CD4-positive, CD25-positive, alpha-beta regulatory T cell (primary cell): ENCODE measurements at regions not wholly inside any gene's neighbourhood (a gene's known extent, or its start where the extent isn't known, plus 50 kb on each side); places are given as distances from the start of the nearest gene placed in this dataset.

ENCODE experiments used
- ATAC-seq, 2 donors: fragments of 150-1000 bp; cut with Tn5 transposase; one replicate each; pipeline ENCODE4 v1.10.0; 2021; ENCODE audit warnings: low read depth in 2 of 2, moderate number of reproducible peaks in 2 of 2, moderate library complexity in 1 of 2
- DNase-seq, 3 donors: peaks; one replicate each; pipeline versions ENCODE4 v3.0.0 to v3.0.0-alpha.2; 2012 to 2022; ENCODE audit warnings: mixed read lengths in 1 of 3
- H3K27ac ChIP-seq: one replicate; pipeline ENCODE4 v1.7.0; 2013; ENCODE audit warnings: mild to moderate bottlenecking, low read length; ENCODE audit not compliant: insufficient read depth, poor library complexity, severe bottlenecking
- H3K27me3 ChIP-seq: one replicate; pipeline ENCODE4 v1.7.0; 2013; ENCODE audit warnings: low read length; ENCODE audit not compliant: control insufficient read depth, insufficient read depth
- H3K36me3 ChIP-seq: one replicate; pipeline ENCODE4 v1.7.0; 2013; ENCODE audit warnings: mild to moderate bottlenecking, low read length, moderate library complexity; ENCODE audit not compliant: control insufficient read depth, insufficient read depth
- H3K4me1 ChIP-seq: 2 replicates; pipeline ENCODE4 v1.7.0; 2013; ENCODE audit warnings: mild to moderate bottlenecking, low read length; ENCODE audit not compliant: insufficient read depth, control insufficient read depth, poor library complexity, severe bottlenecking
- H3K4me3 ChIP-seq: one replicate; pipeline ENCODE4 v1.7.0; 2013; ENCODE audit warnings: low read depth, mild to moderate bottlenecking, low read length, moderate library complexity
- H3K9me3 ChIP-seq, 2 experiments: 1 replicate in 1 of 2; 2 replicates in 1 of 2; pipeline ENCODE4 v1.7.0; 2013; ENCODE audit warnings: low read length in 2 of 2, mild to moderate bottlenecking in 1 of 2, moderate library complexity in 1 of 2; ENCODE audit not compliant: control insufficient read depth in 2 of 2
- H3K27ac Mint-ChIP-seq, 3 donors: one replicate each; pipeline ENCODE4 v1.8.0; 2020 to 2022; ENCODE audit warnings: mild to moderate bottlenecking in 3 of 3, mixed read lengths in 3 of 3, moderate library complexity in 2 of 3
- H3K27me3 Mint-ChIP-seq: one replicate; pipeline ENCODE4 v1.8.0; 2022; ENCODE audit warnings: mild to moderate bottlenecking, mixed read lengths
- H3K36me3 Mint-ChIP-seq: one replicate; pipeline ENCODE4 v1.8.0; 2020; ENCODE audit warnings: mixed read lengths
- H3K4me1 Mint-ChIP-seq, 4 donors: one replicate each; pipeline ENCODE4 v1.8.0; 2020 to 2022; ENCODE audit warnings: mixed read lengths in 4 of 4, mild to moderate bottlenecking in 1 of 4
- H3K4me3 Mint-ChIP-seq, 4 donors: one replicate each; pipeline ENCODE4 v1.8.0; 2020 to 2022; ENCODE audit warnings: mild to moderate bottlenecking in 4 of 4, mixed read lengths in 4 of 4, moderate library complexity in 3 of 4
- H3K9me3 Mint-ChIP-seq, 7 donors: one replicate each; pipeline ENCODE4 v1.8.0; 2020 to 2022; ENCODE audit warnings: mixed read lengths in 7 of 7, mild to moderate bottlenecking in 3 of 7, moderate library complexity in 2 of 7

DNA sequence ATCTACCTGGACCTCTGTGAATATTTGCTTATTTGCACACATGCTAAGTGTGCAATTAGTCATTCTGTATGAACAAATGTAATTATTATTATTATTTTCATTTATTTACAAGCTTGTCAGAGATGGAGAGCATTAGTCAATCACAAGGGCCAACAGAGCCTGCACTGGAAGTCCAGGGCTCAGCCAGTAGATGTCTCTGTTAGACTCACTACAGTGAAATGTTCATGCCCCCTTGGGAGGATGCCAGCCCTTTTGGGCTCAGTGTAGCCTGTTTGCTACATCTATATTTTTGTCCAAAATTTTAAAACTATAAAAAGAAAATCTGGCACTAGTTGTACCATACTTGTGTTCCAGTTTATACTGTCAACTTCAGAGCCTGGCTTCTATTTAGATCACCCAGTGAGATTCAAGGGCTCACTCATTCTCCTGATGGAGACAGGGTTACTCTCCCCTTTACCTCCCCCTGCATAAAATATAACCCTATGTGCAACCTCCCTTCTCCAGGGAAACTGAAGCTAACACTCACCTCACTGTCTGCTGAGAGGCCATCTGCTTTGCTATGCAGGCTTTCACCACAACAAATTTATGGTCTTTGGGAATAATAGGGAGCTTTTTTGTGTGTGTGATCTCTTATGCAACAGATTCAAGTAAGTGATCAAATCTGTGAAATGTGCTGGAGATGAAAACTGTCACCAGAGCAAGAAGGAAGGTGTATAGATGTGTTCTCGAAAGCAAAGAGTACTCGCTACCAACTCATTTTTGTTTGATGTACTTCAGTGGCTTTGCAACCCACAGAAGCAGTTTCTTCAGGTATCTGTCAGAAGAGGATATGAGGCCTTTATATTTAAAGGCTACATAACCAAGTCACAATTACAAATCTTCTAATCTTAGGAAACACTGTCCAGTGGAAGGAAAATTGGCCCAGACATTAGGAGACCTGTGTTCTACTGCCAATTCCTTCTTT, 99.9 kb upstream of the TLE4 start:
- peaks cover 0 to 16% (median 10%) of the 10 kb centered on the region in 4 donors for H3K4me1 Mint-ChIP-seq
- Histone ChIP-seq H3K27ac (no peak overlapping the region), H3K27me3 (no peaks in the 10 kb centered on the region), H3K4me1 (no peaks in the 10 kb centered on the region), H3K9me3 (no peaks in the 10 kb centered on the region), H3K4me3 (no peak overlapping the region), H3K36me3 (no peaks in the 10 kb centered on the region)
- ATAC-seq (no peak), DNase-seq (peak in 2 of 3 donors; percentile 13 to 17)
- H3K4me3 Mint-ChIP-seq = no peak overlapping the region
- H3K9me3 Mint-ChIP-seq = no peaks in the 10 kb centered on the region
- no peaks in the 10 kb centered on the region for H3K27me3 Mint-ChIP-seq
- H3K27ac Mint-ChIP-seq = peak overlapping the region in 1 of 3 donors; percentile 5
- no peaks in the 10 kb centered on the region for H3K36me3 Mint-ChIP-seq

GRCh38 chr9:79473704-79474103, 98.1 kb upstream of the TLE4 start:
- no peaks in the 10 kb centered on the region for H3K27me3 ChIP-seq
- H3K9me3 Mint-ChIP-seq = no peaks in the 10 kb centered on the region
- ATAC-seq (no peak), DNase-seq (no peak)
- no peaks in the 10 kb centered on the region for H3K4me1 ChIP-seq
- H3K36me3 ChIP-seq = no peaks in the 10 kb centered on the region
- H3K27ac Mint-ChIP-seq = no peak overlapping the region
- no peak overlapping the region for H3K4me3 ChIP-seq
- H3K27me3 Mint-ChIP-seq = no peaks in the 10 kb centered on the region
- H3K36me3 Mint-ChIP-seq = no peaks in the 10 kb centered on the region
- H3K27ac ChIP-seq = no peak overlapping the region
- H3K4me1 Mint-ChIP-seq = peaks cover 0 to 20% (median 12%) of the 10 kb centered on the region in 4 donors
- H3K9me3 ChIP-seq = no peaks in the 10 kb centered on the region
- H3K4me3 Mint-ChIP-seq = no peak overlapping the region

GRCh38 chr9:79477241-79477840, 94.4 kb upstream of the TLE4 start:
- Histone ChIP-seq H3K4me1 (no peaks in the 10 kb centered on the region), H3K4me3 (no peak overlapping the region), H3K27ac (no peak overlapping the region), H3K36me3 (no peaks in the 10 kb centered on the region), H3K27me3 (no peaks in the 10 kb centered on the region), H3K9me3 (no peaks in the 10 kb centered on the region)
- no peak overlapping the region for H3K27ac Mint-ChIP-seq
- H3K9me3 Mint-ChIP-seq = peaks cover 0 to 1% (median 0%) of the 10 kb centered on the region in 7 donors
- ATAC-seq (no peak), DNase-seq (no peak)
- H3K4me1 Mint-ChIP-seq = peaks cover 0 to 7% (median 3%) of the 10 kb centered on the region in 4 donors
- peaks cover 10% of the 10 kb centered on the region for H3K27me3 Mint-ChIP-seq
- no peak overlapping the region for H3K4me3 Mint-ChIP-seq
- no peaks in the 10 kb centered on the region for H3K36me3 Mint-ChIP-seq

DNA sequence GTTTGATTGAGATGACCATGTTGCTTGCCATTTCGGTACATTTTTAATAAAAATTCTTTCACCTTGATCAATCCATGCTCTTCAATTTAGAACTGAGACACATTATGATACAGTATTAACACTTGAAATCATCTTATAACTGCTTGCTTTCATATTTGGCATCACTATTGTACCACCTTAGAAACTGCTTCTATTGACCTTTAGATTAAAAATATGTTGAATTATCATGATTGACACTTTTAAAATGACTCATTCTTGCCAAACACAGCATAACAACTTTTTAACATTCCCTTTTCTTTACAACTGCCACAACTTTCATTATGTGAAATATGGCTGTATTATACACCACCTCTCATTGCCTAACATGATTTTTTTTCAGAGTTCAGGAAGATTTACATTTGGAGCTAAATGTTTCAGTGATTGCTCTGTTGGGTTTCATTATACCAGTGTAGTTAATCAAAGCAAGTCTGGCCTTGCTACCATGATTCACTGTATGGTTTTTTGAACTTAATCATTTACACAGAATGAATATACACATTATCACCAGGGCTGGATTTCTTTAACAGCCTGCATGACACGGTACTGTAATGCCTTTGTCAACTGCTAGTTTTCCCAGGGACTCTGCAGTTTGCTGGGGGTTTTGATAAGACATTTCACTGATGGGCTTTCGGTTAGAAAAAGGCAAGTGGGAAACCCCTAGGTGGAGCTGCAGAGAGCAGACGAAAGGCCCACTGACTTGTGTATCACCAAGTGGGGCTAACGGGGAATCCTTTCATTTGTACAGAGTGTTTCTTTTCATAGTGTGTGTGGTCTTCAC, 93.6 kb upstream of the TLE4 start:
- no peak for ATAC-seq

GRCh38 chr9:79480639-79481038, 91.1 kb upstream of the TLE4 start:
- H3K4me3 Mint-ChIP-seq = no peak overlapping the region
- H3K27me3 Mint-ChIP-seq = peaks cover 10% of the 10 kb centered on the region
- Histone ChIP-seq H3K36me3 (no peaks in the 10 kb centered on the region), H3K27me3 (no peaks in the 10 kb centered on the region), H3K4me3 (no peak overlapping the region), H3K4me1 (no peaks in the 10 kb centered on the region), H3K9me3 (no peaks in the 10 kb centered on the region), H3K27ac (no peak overlapping the region)
- no peaks in the 10 kb centered on the region for H3K36me3 Mint-ChIP-seq
- H3K27ac Mint-ChIP-seq = no peak overlapping the region
- peaks cover 0 to 2% (median 0%) of the 10 kb centered on the region in 7 donors for H3K9me3 Mint-ChIP-seq
- no peak for DNase-seq
- ATAC-seq = no peak
- H3K4me1 Mint-ChIP-seq = peaks cover 0 to 7% (median 3%) of the 10 kb centered on the region in 4 donors

More for the DNA sequence above, 93.6 kb upstream of the TLE4 start:
- peaks cover 10% of the 10 kb centered on the region for H3K27me3 Mint-ChIP-seq
- no peak overlapping the region for H3K4me3 Mint-ChIP-seq
- H3K36me3 Mint-ChIP-seq = no peaks in the 10 kb centered on the region
- peak in 2 of 3 donors; percentile 17 to 52 for DNase-seq
- peaks cover 0 to 2% (median 0%) of the 10 kb centered on the region in 7 donors for H3K9me3 Mint-ChIP-seq
- Histone ChIP-seq H3K36me3 (no peaks in the 10 kb centered on the region), H3K4me3 (no peak overlapping the region), H3K27me3 (no peaks in the 10 kb centered on the region), H3K4me1 (no peaks in the 10 kb centered on the region), H3K9me3 (no peaks in the 10 kb centered on the region), H3K27ac (no peak overlapping the region)
- no peak overlapping the region for H3K27ac Mint-ChIP-seq
- H3K4me1 Mint-ChIP-seq = peaks cover 0 to 7% (median 3%) of the 10 kb centered on the region in 4 donors

DNA sequence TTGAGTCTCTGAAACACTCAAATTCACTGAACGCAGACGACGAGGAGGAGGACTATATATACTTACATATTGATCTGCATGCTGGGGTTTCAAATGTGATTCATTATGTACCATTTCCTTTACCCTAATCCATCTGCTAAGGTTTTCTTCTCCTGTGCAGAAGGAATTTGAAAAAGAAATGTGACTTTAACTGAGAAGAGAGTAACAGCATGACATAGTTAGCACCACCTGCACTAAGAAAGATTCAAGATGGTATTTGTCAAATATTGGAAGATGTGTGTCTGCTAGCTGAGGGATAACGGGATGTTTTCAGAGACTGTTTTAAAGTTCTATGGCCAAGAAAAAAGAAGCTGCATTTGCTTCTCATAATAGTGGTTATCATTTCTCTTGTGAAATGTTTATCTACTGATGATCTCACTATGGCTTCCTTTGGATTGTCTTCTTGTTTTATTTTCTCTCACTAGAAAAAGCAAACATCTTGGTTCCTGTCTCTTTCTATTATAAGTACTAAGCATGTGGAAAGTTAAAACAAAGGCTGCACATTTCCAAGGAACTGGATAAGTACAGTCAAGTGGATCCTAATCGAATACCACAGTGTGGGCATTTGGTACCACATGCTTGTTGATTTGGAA, 89.8 kb upstream of the TLE4 start:
- H3K4me3 ChIP-seq = no peak overlapping the region
- peaks cover 10% of the 10 kb centered on the region for H3K27me3 Mint-ChIP-seq
- no peak overlapping the region for H3K4me3 Mint-ChIP-seq
- ATAC-seq = no peak
- H3K4me1 Mint-ChIP-seq = peaks cover 0 to 7% (median 3%) of the 10 kb centered on the region in 4 donors
- DNase-seq = no peak
- no peaks in the 10 kb centered on the region for H3K9me3 ChIP-seq
- no peaks in the 10 kb centered on the region for H3K4me1 ChIP-seq
- H3K36me3 ChIP-seq = no peaks in the 10 kb centered on the region
- H3K27me3 ChIP-seq = no peaks in the 10 kb centered on the region
- H3K36me3 Mint-ChIP-seq = no peaks in the 10 kb centered on the region
- H3K27ac ChIP-seq = no peak overlapping the region
- no peak overlapping the region for H3K27ac Mint-ChIP-seq
- H3K9me3 Mint-ChIP-seq = peaks cover 0 to 3% (median 0%) of the 10 kb centered on the region in 7 donors

DNA sequence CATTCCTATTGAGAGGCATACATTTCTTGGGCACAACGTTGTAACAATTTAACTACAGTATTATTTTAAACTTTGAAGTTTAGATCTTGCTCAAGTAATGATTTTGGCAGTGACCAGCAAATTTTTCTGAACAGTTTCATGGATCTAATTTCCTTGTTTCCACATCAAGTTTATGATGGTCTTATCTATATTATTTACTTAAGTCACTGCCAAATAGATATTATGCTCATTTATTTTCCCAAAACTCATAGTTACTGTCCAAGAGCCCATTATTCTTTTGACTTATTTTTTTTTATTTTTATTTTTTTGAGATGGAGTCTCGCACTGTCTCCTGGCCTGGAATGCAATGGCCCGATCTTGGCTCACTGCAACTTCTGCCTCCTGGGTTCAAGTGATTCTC, 86.5 kb upstream of the TLE4 start:
- Mint-ChIP-seq H3K4me1 (no peaks in the 10 kb centered on the region), H3K36me3 (no peaks in the 10 kb centered on the region), H3K9me3 (peaks cover 0 to 5% (median 0%) of the 10 kb centered on the region in 7 donors), H3K27me3 (peaks cover 10% of the 10 kb centered on the region), H3K27ac (no peak overlapping the region), H3K4me3 (no peak overlapping the region)
- DNase-seq (no peak), ATAC-seq (no peak)
- Histone ChIP-seq H3K36me3 (no peaks in the 10 kb centered on the region), H3K27ac (no peak overlapping the region), H3K4me3 (no peak overlapping the region), H3K27me3 (no peaks in the 10 kb centered on the region), H3K4me1 (no peaks in the 10 kb centered on the region), H3K9me3 (no peaks in the 10 kb centered on the region)
